Effector memory CD4-positive, alpha-beta T cell (primary cell): ENCODE measurements at regions not wholly inside any gene's neighbourhood (a gene's known extent, or its start where the extent isn't known, plus 50 kb on each side); places are given as distances from the start of the nearest gene placed in this dataset.
"Not testable (repeated sequence)": the region's sequence is repeated elsewhere in the genome, so short reads cannot be mapped to it uniquely, and the experiment has no call there.

Experiments used
- DNase-seq, 3 donors: peaks; one replicate each; pipeline ENCODE4 v3.0.0-alpha.2; 2020
- H3K27ac ChIP-seq: 2 replicates; pipeline ENCODE4 v1.7.0; 2013; ENCODE audit warnings: mild to moderate bottlenecking, low read length, moderate library complexity; ENCODE audit not compliant: insufficient read depth, poor library complexity, severe bottlenecking
- H3K27me3 ChIP-seq: replicated peaks from 2 replicates; pipeline ENCODE4 v1.7.0; 2013; ENCODE audit warnings: mild to moderate bottlenecking, low read length; ENCODE audit not compliant: insufficient read depth, control insufficient read depth, poor library complexity, severe bottlenecking
- H3K36me3 ChIP-seq: 2 replicates; pipeline ENCODE4 v1.7.0; 2013; ENCODE audit warnings: mild to moderate bottlenecking, low read length, moderate library complexity; ENCODE audit not compliant: control insufficient read depth, insufficient read depth
- H3K4me1 ChIP-seq: 2 replicates; pipeline ENCODE4 v1.7.0; 2013; ENCODE audit warnings: low read length, mild to moderate bottlenecking; ENCODE audit not compliant: control insufficient read depth, insufficient read depth, poor library complexity, severe bottlenecking
- H3K4me3 ChIP-seq: 2 replicates; pipeline ENCODE4 v1.7.0; 2013; ENCODE audit warnings: low read length, low read depth, mild to moderate bottlenecking; ENCODE audit not compliant: insufficient read depth, poor library complexity, severe bottlenecking
- H3K9me3 ChIP-seq: 2 replicates; pipeline ENCODE4 v1.7.0; 2013; ENCODE audit warnings: mild to moderate bottlenecking, low read length, moderate library complexity; ENCODE audit not compliant: control insufficient read depth

DNA sequence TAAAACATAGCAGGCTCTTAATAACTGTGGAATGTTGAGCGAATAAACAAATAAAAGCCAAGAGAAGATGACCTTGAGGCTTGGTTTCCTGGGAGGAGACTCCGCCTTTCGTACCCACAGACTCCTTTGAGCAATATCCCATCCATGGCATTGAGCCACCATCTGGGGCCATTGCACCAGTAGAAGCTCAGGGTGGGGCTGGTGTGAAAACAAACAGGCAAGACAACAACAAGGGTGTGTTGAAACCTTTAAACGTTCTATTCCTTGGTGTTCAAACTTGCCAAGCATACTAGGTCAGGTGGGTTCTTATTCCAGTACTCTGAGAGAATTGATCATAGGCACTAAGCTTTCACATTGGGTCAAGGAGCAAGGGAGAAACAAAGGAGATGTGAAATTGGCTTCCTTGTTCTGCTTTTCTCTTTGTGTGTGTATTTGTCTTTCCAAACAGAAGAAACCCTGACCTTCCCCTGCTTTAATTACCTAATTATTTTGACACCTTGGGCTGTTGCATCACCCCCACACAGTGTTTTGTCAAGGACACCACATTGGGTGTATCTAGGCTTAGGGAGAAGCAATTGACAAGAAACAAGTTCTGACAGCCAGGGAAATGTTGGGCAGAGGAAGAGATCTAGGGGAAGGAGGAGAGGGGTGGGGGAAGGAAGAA, 105.1 kb upstream of the BCL6 start:
- no peaks in the 10 kb centered on the region for H3K9me3 ChIP-seq
- no peaks in the 10 kb centered on the region for H3K4me1 ChIP-seq
- no peak overlapping the region for H3K4me3 ChIP-seq
- DNase-seq, result no peak
- H3K36me3 ChIP-seq, result no peaks in the 10 kb centered on the region
- no peaks in the 10 kb centered on the region for H3K27me3 ChIP-seq
- H3K27ac ChIP-seq, result no peak overlapping the region

DNA sequence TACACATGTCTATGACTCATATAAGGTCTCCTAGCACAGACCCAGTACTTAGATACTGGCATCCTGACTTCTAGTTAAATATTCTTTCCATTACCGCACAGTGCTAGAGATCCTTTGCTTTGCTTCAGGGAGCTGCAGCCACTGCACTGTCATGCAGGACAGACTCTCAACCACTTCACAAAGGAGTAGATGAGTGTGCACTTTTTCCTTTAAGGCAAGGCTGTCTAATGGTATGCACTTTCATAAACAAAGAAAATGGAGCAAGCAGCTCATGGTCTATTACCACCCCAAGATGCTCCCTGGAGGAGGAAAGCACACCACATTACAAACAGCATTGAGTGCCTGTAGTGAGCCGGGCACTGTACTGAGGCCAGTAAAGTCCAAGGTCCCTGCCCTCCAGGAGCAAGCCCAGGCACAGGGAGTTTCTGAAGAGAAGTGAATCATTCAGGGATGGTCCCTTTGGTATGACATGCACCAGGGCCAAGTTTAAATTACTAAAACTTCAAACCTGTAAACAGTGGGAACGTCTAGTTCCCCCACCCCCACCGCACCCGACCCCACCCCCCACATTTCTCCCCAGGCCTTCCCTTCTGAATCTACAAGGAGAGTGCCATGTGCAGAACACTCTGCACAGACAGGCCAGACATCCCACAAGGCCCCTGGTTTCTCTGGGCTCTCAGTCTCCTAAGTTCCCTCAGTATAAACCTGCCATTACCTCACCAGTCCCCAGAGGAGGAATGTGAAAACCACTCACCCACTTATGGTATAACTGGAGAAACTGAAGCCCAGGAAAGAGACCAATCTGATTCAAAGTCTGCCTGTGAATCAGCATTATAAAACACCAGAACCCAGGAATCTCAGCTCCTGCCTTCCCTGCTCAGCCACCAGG, 107.8 kb upstream of the BCL6 start:
- Histone ChIP-seq H3K27ac (no peak overlapping the region), H3K4me1 (no peaks in the 10 kb centered on the region), H3K9me3 (no peaks in the 10 kb centered on the region), H3K4me3 (no peak overlapping the region), H3K36me3 (no peaks in the 10 kb centered on the region), H3K27me3 (no peaks in the 10 kb centered on the region)
- no peak for DNase-seq

DNA sequence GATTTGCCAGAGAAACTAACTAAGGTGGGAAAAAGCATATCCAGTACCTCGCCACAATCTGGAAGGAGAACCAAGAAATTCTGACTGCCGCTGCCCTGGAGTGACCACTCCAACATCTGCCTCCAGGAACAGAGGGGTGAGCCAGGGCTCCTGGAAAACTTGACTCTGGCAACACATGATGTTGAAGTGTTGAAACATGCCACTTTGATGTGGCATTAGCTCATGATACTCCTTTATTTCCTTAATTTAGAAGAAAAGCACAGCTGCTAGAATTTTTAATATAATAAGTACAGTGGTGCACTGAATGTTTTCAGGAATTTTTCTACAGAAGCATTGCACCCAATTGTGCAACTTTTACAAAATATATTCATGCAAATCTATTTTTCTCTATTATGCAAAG, 109.9 kb upstream of the BCL6 start:
- Histone ChIP-seq H3K36me3 (no peaks in the 10 kb centered on the region), H3K4me3 (no peak overlapping the region), H3K27ac (no peak overlapping the region), H3K27me3 (no peaks in the 10 kb centered on the region), H3K9me3 (no peaks in the 10 kb centered on the region), H3K4me1 (no peaks in the 10 kb centered on the region)
- DNase-seq, result no peak

DNA sequence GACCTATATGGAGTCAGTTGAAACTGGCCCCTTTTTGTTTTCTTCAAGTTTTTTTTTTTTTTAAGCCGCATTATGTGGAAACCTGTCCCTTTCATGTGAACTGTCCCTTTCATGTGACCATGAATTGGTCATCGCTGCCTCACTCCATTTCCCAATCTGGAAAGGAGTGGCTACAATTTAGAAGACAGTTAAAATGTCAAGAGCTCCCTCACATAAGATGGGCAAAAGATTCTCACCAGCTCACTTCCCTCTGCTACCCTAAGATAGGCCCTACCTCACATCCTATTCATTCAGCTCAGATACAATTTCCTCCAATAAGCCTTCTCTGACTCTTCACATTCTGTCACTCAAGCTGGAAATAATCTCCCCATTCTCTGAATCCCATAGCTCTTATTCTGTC, 111.3 kb upstream of the BCL6 start:
- no peak overlapping the region for H3K4me3 ChIP-seq
- no peaks in the 10 kb centered on the region for H3K27me3 ChIP-seq
- no peak for DNase-seq
- no peaks in the 10 kb centered on the region for H3K36me3 ChIP-seq
- no peaks in the 10 kb centered on the region for H3K4me1 ChIP-seq
- no peak overlapping the region for H3K27ac ChIP-seq
- no peaks in the 10 kb centered on the region for H3K9me3 ChIP-seq

DNA sequence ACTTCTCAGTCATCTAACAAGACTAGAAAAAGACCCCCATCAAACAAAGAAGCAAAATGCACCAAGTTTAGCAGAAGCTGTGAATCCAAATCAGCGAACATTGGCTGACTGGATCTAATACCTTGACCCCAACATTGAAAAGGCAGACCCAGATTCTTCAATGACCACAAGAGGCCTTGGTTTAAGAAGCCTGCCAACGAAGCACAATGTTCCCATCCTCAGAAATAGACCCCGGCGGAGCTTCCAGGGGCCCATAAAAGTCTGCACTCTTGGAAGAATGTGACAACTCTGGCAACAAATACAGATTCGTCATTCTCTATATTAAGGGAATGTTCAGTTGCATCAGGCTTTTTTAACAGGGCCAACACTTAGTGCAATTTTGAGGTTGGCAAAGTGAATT, 112.8 kb upstream of the BCL6 start:
- DNase-seq, result no peak

DNA sequence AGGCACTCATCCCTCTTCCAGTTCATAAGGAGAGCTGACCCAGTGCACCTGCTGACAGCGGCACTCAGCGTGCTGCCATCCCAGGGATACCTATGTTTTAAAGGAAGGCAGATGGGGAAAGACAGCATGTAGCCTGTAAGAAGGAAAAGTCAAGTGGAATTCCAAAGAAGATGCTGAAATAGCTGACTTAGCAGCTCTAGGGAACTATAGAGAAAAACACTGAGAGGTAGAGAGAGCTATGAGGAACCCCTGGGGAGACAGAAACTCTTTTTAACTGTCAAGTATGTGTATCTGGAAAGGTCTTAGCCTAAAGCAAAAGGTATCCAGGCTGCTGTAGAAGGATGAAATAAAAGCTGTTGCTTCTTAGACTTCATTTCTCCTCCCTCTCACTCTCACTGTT, 113.4 kb upstream of the BCL6 start:
- no peaks in the 10 kb centered on the region for H3K36me3 ChIP-seq
- no peak overlapping the region for H3K4me3 ChIP-seq
- no peaks in the 10 kb centered on the region for H3K9me3 ChIP-seq
- no peak overlapping the region for H3K27ac ChIP-seq
- H3K27me3 ChIP-seq, result no peaks in the 10 kb centered on the region
- no peak for DNase-seq
- no peaks in the 10 kb centered on the region for H3K4me1 ChIP-seq

More for the DNA sequence above, 112.8 kb upstream of the BCL6 start:
- no peaks in the 10 kb centered on the region for H3K36me3 ChIP-seq
- no peaks in the 10 kb centered on the region for H3K4me1 ChIP-seq
- no peaks in the 10 kb centered on the region for H3K9me3 ChIP-seq
- H3K27ac ChIP-seq, result no peak overlapping the region
- H3K27me3 ChIP-seq, result no peaks in the 10 kb centered on the region
- no peak overlapping the region for H3K4me3 ChIP-seq

DNA sequence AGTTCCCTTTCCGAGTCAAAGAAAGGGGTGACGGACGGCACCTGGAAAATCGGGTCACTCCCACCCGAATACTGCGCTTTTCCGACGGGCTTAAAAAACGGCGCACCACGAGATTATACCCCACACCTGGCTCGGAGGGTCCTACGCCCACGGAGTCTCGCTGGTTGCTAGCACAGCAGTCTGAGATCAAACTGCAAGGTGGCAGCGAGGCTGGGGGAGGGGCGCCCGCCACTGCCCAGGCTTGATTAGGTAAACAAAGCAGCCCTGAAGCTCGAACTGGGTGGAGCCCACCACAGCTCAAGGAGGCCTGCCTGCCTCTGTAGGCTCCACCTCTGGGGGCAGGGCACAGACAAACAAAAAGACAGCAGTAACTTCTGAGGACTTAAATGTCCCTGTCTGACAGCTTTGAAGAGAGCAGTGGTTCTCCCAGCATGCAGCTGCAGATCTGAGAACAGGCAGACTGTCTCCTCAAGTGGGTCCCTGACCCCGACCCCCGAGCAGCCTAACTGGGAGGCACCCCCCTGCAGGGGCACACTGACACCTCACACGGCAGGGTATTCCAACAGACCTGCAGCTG, 117.5 kb upstream of the BCL6 start:
- not testable (repeated sequence) for H3K4me3 ChIP-seq, H3K27ac ChIP-seq, H3K27me3 ChIP-seq, DNase-seq, H3K9me3 ChIP-seq, H3K4me1 ChIP-seq, H3K36me3 ChIP-seq

DNA sequence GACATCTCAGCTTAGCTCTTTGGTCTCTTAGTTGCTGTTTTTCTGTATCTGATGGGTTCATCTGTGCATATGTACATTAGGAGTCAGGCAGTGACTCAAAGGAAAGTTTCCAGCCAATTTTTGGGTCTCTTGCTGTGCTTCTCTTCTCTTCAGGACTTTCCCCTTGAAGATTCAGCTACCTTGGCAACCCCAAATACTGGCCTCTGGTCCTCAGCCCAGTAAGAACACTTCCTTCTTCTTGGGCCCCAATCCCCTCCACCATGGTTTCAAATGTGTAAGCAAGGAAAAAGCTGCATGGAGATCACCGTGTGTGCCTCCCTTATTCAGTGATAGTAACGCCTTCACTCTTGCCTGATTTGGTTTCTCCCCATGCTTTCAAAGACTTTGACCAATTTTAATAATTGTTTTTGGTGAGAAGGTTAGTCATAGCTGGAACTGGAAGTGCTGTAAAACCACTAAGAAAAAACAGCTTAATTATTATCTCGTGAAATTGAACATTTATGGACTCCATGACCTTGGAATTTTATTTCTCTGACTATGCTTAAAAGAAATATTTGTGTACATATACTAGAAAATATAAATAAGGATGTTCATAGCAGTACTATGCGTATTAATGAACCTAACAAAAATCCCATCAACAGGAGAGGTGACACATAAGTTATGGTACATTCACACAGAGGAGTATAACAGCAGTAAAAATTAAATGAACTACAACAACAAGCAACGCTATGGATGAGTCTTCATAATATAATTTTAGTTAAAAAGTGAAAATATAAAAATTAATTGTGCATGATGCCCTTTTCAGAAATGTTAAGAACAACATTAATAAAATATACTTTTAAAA, 125.3 kb upstream of the BCL6 start:
- no peak for DNase-seq
- no peaks in the 10 kb centered on the region for H3K9me3 ChIP-seq
- H3K4me3 ChIP-seq, result no peak overlapping the region
- no peaks in the 10 kb centered on the region for H3K36me3 ChIP-seq
- H3K27ac ChIP-seq, result no peak overlapping the region
- no peaks in the 10 kb centered on the region for H3K27me3 ChIP-seq
- no peaks in the 10 kb centered on the region for H3K4me1 ChIP-seq

DNA sequence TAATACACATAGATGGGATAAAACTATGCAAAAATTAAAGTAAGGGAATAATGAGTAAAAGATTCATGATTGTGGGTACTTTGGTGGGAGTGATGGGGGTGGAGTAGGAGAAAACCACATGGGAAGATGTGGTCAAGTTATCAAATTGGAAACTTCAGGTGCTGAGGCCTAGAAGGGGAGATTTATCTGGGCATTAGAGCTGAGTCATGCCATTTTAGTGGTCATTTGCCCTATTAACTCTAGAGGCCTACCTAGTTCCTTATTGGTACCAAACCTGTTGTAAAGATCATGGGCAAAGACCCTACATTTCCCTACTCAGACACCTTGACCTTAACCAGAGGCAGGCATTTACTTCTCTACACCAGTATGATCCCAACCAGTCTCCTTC, 125.9 kb upstream of the BCL6 start:
- DNase-seq, result no peak
- Histone ChIP-seq H3K9me3 (no peaks in the 10 kb centered on the region), H3K36me3 (no peaks in the 10 kb centered on the region), H3K4me3 (no peak overlapping the region), H3K4me1 (no peaks in the 10 kb centered on the region), H3K27me3 (no peaks in the 10 kb centered on the region), H3K27ac (no peak overlapping the region)
